ENCODE measurements at regions not wholly inside any gene's neighbourhood (a gene's known extent, or its start where the extent isn't known, plus 50 kb on each side); places are given as distances from the start of the nearest gene placed in this dataset.

DNA sequence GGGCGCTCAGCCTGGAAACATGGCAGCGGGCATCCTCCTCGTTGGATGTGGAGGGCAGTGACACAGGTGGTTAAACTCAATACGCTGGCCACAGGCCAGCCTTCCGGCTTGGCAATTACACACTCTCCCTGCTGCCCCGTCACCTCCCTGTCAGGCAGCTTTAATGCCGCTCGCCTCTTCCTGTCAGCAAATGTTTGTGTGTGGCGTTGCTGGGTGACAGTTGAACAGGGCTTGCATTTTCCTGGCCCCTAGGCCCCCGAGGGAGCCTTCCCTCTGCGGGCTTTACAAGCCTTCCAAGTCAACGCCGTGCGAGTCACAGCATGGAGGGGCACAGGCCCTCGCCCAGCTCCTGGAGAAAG, 620.0 kb downstream of the BCOR start:
- TF ChIP-seq, protein P1, sequence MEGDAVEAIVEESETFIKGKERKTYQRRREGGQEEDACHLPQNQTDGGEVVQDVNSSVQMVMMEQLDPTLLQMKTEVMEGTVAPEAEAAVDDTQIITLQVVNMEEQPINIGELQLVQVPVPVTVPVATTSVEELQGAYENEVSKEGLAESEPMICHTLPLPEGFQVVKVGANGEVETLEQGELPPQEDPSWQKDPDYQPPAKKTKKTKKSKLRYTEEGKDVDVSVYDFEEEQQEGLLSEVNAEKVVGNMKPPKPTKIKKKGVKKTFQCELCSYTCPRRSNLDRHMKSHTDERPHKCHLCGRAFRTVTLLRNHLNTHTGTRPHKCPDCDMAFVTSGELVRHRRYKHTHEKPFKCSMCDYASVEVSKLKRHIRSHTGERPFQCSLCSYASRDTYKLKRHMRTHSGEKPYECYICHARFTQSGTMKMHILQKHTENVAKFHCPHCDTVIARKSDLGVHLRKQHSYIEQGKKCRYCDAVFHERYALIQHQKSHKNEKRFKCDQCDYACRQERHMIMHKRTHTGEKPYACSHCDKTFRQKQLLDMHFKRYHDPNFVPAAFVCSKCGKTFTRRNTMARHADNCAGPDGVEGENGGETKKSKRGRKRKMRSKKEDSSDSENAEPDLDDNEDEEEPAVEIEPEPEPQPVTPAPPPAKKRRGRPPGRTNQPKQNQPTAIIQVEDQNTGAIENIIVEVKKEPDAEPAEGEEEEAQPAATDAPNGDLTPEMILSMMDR (IDR thresholded peaks at IDR 0.05; ENCODE audit: low read length) = no peak; the same call in 1 of the 2 replicates
- no peak for TF ChIP-seq EZH2 (IDR thresholded peaks at IDR 0.05; ENCODE audit: borderline replicate concordance, low read length)
